Non-pigmented ciliary epithelial cell (primary cell): ENCODE measurements at regions not wholly inside any gene's neighbourhood (a gene's known extent, or its start where the extent isn't known, plus 50 kb on each side); places are given as distances from the start of the nearest gene placed in this dataset.
"Not testable (repeated sequence)": the region's sequence is repeated elsewhere in the genome, so short reads cannot be mapped to it uniquely, and the experiment has no call there.

Source experiments
- DNase-seq: peaks from one replicate; pipeline ENCODE4 v3.0.0-alpha.2; 2010; ENCODE audit warnings: low read depth

DNA sequence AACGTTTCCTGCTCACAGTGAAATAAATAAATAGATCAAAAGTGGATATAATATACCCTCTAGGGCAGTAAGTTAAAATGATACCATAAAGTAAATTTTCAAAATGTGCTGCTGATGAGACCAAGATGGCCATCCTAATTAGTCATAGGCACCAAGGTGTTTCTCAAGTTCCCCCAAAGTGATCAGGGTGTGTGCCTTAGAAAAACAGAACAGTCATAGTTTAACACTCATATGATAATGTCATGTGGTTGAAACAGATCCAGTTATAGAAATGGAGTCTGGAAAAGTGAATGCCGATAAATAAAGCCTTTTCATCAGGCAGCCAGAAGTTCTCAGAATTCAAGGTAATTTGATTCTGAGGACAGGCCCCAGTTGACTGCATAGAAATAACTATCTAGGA is 161.5 kb upstream of the CDKN2B start:
- no peak for DNase-seq

- no peak for DNase-seq
Observed at GRCh38 chr9:22170990-22171670, 162.0 kb upstream of the CDKN2B start.

- DNase-seq, result no peak
Observed at GRCh38 chr9:22171691-22172090, 162.6 kb upstream of the CDKN2B start.

GRCh38 chr9:22173908-22174307 is 164.8 kb upstream of the CDKN2B start:
- DNase-seq, result no peak

DNA sequence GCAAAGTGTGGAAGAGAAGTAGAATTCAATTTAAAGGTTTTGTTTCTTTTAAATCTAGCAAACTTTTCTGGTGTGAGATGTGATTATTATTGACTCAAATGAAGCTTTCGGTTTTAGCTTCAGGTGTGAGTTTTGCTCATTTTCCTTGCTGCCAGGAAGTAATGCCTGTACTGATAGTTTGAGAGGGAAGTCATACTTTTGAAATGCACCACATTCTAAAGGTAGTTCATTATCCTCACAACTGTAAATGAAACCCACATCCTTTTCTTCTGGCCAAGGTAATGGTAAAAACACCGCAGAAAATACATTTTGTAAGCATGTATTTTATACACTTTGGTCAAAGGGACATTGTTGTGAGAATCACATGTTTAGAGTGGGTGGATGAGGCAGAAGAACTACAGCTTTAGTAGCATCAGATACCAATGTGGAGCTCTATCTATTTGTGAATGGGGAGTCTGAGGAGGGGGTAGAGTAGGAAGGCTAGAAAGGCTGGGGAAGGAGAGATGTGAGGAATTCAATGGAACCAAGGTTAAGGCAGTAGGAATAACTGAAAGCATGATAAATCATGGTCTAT is 167.0 kb upstream of the CDKN2B start:
- no peak for DNase-seq

- DNase-seq, result not testable (repeated sequence)
Observed at GRCh38 chr9:22181021-22181420, 171.9 kb upstream of the CDKN2B start.

DNA sequence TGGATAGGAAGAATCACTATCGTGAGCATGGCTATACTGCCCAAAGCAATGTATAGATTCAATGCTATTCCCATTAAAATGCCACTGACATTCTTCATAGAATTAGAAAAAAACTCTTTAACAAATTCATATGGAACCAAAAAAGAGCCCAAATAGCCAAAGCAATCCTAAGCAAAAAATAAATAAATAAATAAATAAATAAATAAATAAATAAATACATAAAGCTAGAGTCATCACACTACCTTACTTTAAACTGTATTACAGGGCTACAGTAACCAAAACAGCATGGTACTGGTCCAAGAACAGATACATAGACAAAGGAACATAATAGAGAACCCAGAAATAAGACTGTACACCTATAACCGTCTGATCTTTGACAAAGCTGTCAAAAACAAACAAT is 180.4 kb upstream of the CDKN2B start:
- no peak for DNase-seq

DNA sequence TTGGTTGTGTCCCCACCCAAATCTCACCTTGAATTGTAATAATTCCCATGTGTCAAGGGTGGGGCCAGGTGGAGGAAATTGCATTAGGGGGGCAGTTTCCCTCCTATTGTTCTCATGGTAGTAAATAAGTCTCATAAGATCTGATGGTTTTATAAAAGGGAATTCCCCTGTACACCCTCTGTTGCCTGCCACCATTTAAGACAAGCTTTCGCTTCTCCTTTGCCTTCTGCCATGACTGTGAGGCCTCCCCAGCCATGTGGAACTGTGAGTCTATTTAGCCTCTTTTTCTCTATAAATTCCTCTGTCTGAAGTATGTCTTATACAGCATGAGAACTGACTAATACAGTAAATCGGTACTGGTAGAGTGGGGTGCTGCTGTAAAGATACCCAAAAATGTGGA is 187.9 kb upstream of the CDKN2B start:
- not testable (repeated sequence) for DNase-seq

DNA sequence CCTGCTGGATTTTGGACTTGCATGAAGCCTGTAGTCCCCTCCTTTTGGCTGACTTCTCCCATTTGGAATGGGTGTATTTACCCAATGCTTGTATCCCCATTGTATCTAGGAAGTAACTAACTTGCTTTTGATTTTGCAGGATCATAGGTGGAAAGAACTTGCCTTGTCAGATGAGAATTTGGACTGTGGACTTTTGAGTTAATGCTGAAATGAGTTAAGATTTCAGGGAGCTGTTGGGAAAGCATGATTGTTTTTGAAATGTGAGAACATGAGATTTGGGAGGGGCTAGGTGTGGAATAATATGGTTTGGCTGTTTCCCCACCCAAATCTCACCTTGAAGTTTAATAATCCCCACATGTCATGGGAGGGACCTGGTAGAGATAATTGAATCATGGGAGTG is 189.6 kb upstream of the CDKN2B start:
- no peak for DNase-seq

DNA sequence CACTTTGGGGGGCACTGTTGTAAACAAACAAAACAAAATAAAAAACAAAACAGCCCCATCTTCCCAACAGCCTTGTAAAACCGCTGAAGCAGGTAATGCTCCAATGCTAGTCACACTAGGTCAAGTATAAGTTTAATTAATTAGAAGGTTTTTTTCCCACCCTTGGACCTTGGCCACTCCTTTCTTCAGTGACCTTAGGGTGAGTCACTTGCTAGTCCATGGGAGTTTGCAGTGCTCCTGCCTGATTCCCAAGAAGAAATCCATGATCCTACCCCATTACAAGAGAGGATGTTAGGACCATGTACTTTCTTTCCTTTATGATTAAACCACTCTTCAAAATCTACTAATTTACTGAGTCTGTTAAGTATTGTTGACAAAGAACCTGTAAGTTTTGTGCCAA is 192.2 kb upstream of the CDKN2B start:
- no peak for DNase-seq

DNA sequence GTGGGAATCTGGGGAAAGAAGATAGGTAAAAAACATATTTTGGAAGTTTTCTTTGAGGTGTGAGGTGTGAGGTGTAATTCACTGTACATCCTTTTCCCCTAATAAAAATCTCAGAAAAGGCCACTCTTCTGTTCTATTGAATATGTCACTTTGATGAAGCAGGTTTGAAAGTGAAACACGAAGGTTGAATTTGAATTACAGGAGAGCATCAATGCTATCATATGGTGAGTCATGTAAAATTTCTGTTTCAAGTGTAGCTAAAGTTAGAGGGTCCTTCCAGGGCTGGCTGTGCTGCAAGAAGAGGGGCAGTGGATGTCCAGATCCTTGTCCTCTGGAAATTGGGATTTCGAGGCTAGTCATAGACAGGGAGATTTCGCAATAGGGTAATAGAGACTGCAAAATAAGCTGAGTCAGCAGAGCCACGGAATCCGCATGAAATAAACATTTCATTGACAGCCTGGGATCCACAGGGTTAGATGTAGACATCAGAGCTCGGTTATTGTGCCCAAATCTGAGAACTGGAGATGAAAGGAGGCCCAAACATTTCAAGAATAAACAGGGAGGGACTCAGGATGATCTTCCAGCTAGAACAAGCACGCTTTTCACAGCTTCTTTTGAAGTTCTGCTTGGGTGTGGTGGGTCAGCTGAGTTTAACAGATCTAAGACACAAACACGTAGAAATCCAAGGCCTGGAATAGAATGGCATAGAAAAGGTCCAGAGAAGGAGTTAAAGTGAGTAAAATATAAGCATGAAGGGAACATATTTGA is 194.4 kb upstream of the CDKN2B start:
- no peak for DNase-seq

DNA sequence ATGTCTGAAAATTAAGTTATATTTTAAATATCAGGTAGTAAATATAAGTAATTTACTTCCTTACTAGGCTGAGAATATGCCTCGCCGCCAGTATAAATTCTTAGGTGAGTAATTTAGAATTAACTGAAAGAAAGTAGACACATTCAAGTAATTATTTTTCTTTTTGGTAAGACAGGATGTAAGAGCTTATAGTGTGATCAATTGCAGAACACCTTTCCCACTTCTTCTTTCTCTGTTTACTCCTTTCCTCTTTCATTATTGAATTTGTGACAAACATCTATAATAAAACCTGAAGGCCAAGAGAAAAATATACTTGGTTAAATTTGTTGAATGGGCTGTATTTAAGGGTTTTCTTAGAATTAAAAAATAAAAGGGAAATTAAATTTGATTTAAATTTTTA is 195.1 kb upstream of the CDKN2B start:
- DNase-seq, result no peak

GRCh38 chr9:22206833-22207232 is 197.7 kb upstream of the CDKN2B start:
- no peak for DNase-seq

GRCh38 chr9:22208846-22209585 is 199.9 kb upstream of the CDKN2B start:
- DNase-seq, result no peak

DNA sequence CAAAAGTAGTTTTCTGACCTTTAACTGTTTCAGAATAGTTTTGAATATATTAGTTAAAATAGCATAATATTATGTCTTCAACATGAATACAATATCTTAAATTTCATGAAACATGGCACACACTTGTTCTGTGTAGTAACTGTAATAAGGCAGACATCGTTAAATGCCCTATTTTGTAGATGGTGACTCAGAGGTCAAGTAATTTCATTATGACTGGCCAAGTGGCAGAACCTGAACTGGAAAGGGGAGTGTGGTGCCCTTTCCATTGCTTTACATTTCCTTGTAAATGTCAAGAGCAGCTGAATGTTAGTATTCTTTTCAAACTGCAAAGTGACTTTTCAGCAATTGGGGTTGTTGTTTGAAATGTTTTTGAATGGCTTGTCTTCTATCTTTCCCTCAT is 201.2 kb upstream of the CDKN2B start:
- DNase-seq, result no peak

GRCh38 chr9:22210936-22211335 is 201.8 kb upstream of the CDKN2B start:
- DNase-seq, result no peak

GRCh38 chr9:22211588-22212360 is 202.7 kb upstream of the CDKN2B start:
- peak; percentile 97 for DNase-seq

DNA sequence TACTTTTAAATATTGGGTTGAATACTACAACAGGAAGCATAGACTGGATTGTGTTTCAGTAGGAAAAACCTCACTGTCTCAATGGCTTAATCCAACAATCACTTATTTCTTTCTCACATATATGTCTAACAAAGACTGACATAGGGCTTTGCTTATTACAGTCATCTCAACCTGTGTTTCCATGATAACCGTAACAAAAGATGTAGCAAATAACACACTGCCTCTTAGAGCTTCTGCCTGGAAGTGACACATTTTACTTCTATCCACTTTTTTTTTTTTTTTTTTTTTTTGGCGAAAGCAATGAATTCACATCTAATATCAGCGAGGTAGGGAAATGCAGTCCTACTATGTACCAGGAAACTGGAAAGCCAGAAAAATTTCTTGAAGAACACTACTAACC is 204.9 kb upstream of the CDKN2B start:
- DNase-seq, result no peak

DNA sequence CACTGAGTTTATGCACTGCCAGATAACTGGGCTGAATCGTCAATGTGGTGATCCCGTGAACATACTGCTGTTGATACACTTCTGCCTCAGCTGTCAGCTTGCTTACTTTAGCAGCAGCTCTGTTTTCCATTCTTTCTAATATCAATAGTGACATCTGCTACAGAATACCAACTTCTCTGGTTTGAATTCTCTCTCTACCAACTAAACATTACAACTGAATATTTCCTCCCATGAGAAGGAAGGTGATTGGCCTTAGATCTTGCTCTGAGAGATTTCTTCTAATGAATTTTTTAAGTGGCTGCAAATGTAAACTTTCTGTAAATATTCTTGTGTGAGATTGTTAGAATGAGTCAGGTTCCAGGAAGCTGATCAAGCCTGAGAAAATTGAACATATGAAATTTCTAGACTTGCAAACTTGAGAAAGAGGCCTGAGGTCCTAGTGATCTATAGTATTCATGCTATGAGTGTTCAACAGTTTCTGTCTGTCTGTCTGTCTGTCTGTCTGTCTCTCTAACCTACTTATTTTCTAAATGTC is 205.5 kb upstream of the CDKN2B start:
- DNase-seq, result no peak

DNA sequence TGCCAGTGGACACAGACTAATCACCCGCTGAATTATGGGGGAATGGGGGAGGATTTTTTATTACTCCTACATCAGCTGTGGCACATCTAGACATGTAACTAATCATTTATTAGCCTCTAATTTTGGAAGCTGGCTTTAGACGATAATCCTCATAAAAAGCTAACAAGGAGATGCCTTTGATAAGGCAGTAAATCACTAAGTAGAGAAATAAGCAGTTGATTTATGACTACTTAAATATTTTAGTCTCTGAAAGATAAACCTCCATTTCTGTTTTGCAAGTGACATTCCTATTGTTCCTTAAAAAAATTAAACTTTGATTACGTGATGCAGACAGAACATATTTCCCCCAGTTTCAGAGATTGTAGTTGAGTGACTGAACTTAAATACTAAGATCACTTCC is 206.4 kb upstream of the CDKN2B start:
- no peak for DNase-seq

- DNase-seq, result no peak
Observed at GRCh38 chr9:22216730-22217172, 207.6 kb upstream of the CDKN2B start.

DNA sequence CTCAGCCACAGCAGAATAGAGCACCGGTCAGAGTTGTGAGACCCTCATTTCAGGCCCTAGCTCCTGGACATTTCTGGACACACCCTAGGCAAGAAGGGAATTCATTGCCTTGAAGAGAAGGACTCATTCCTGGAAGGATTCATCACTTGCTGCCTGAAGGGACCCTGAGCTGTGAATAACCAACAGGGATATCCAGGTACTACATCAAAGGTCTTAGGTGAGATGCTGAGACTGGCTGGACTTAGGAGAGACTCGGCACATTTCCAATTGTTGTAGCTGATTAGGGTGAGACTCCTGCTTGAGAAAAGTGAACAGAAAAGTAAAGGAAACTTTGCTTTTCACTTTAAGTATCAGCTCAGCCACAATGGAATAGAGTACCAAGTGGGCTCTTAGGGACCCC is 208.1 kb upstream of the CDKN2B start:
- no peak for DNase-seq
